ENCODE measurements at regions not wholly inside any gene's neighbourhood (a gene's known extent, or its start where the extent isn't known, plus 50 kb on each side); places are given as distances from the start of the nearest gene placed in this dataset.

DNA sequence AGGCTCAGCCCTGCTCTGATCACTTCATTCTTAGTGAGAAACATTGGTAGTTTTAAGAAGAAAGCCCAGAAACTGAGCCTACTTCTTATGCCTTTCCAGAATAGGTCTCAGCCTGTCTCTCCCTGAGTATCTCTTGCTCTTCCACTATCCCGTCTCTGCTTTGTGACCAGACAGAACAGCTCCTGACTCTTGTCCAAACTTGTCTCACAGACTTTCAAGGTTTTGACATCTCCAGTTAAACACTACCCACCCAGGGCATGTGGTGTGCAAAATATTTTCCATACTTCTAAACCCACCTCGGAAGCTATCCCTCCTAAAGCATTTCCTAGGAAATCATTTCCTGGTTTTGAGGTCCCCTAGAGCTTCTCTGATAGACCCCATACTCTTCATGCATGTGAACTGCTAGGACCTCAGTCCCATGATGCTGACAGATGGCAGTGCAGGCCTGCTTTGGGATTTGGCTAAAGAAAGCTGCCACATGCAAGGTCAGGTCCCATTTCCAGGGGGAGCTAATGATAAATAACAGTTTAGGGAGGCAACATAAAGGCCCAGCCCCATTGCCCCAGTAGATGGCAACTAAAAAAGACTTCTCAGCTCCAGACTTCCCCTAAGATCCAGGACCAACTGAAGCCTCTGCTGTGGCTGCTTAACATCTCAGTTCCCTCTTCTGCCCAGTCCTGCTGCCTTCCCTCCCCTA lies 211.5 kb downstream of the MED10 start:
- in situ Hi-C loops (cut with MboI; ENCODE audit: low pct_ligation_motif_present in 1 of 4, low pct_unique_long_range_greater_than_20kb in 1 of 4, low sequenced_read_pairs in 3 of 4) (no loop called here), intact Hi-C loops (cut with DNase I; ENCODE audit: low total_unique reads) (no loop called here)
- no peaks in the 10 kb centered on the region for H3K27me3 ChIP-seq
- TF ChIP-seq POLR2AphosphoS5 (IDR thresholded peaks at IDR 0.05) (no peak), CTCF (IDR thresholded peaks at IDR 0.05) (no peak), POLR2A (IDR thresholded peaks at IDR 0.05) (no peak), EP300 (IDR thresholded peaks at IDR 0.05; ENCODE audit: low read depth) (no peak)
- no peak overlapping the region for H3K27ac ChIP-seq
- no peaks in the 10 kb centered on the region for H3K9me3 ChIP-seq
- WGBS, 2 donors (ENCODE audit: low coverage in 1 of 2) = 75 to 91% methylated on average over 1 to 2 of the region's 2 CpGs
- H3K36me3 ChIP-seq = no peaks in the 10 kb centered on the region
- no peak for DNase-seq
- H3K4me3 ChIP-seq = no peak overlapping the region
- H3K4me1 ChIP-seq = no peaks in the 10 kb centered on the region

DNA sequence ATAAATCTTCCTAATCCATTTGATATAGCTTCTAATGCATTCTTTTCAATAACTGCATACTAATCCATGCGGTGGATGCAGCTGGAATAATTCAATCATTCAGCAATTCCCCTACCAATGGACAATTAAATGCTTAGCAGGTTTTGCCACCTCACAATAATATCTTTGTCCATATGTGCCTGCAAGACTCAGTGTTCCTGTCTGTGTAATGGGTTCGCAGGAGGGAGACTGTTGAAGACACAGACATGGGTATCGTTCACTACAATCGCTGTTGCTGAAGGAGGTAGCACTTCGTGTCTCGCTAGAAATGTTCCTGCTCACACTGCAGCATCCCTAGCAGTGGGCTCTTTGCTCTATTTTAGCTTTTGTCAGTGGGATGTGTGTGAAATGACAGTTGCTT lies 214.4 kb downstream of the MED10 start:
- intact Hi-C loops (cut with DNase I; ENCODE audit: low total_unique reads) = no loop called here
- in situ Hi-C loops (cut with MboI; ENCODE audit: low pct_ligation_motif_present in 1 of 4, low pct_unique_long_range_greater_than_20kb in 1 of 4, low sequenced_read_pairs in 3 of 4) = no loop called here
- H3K27me3 ChIP-seq = no peaks in the 10 kb centered on the region
- TF ChIP-seq POLR2A (IDR thresholded peaks at IDR 0.05) = no peak
- no peaks in the 10 kb centered on the region for H3K9me3 ChIP-seq
- H3K4me3 ChIP-seq = no peak overlapping the region
- H3K36me3 ChIP-seq = no peaks in the 10 kb centered on the region
- no peak overlapping the region for H3K27ac ChIP-seq
- no peaks in the 10 kb centered on the region for H3K4me1 ChIP-seq
- 88 to 89% methylated on average over 1 to 6 of the region's 6 CpGs for WGBS, 2 donors (ENCODE audit: low coverage in 1 of 2)
- no peak for DNase-seq

GRCh38 chr5:6162175-6162574 lies 216.2 kb downstream of the MED10 start:
- TF ChIP-seq POLR2A (IDR thresholded peaks at IDR 0.05) (no peak), POLR2AphosphoS5 (IDR thresholded peaks at IDR 0.05) (no peak), EP300 (IDR thresholded peaks at IDR 0.05; ENCODE audit: low read depth) (no peak), CTCF (IDR thresholded peaks at IDR 0.05) (no peak)
- Histone ChIP-seq H3K36me3 (no peaks in the 10 kb centered on the region), H3K4me3 (no peak overlapping the region), H3K27me3 (no peaks in the 10 kb centered on the region), H3K9me3 (no peaks in the 10 kb centered on the region), H3K27ac (no peak overlapping the region), H3K4me1 (no peaks in the 10 kb centered on the region)
- intact Hi-C loops (cut with DNase I; ENCODE audit: low total_unique reads) = no loop called here
- in situ Hi-C loops (cut with MboI; ENCODE audit: low pct_ligation_motif_present in 1 of 4, low pct_unique_long_range_greater_than_20kb in 1 of 4, low sequenced_read_pairs in 3 of 4) = no loop called here
- WGBS, 2 donors (ENCODE audit: low coverage in 1 of 2) = 0 to 13% methylated on average over 1 of the region's 1 CpG
- no peak for DNase-seq

- Histone ChIP-seq H3K4me3 (no peak overlapping the region), H3K4me1 (no peaks in the 10 kb centered on the region), H3K27ac (no peak overlapping the region), H3K36me3 (no peaks in the 10 kb centered on the region), H3K27me3 (no peaks in the 10 kb centered on the region), H3K9me3 (no peaks in the 10 kb centered on the region)
- no peak for TF ChIP-seq CTCF (IDR thresholded peaks at IDR 0.05)
- WGBS, 2 donors (ENCODE audit: low coverage in 1 of 2) = 82 to 93% methylated on average over 7 to 8 of the region's 8 CpGs
- in situ Hi-C loops (cut with MboI; ENCODE audit: low pct_ligation_motif_present in 1 of 4, low pct_unique_long_range_greater_than_20kb in 1 of 4, low sequenced_read_pairs in 3 of 4) (no loop called here), intact Hi-C loops (cut with DNase I; ENCODE audit: low total_unique reads) (no loop called here)
- no peak for DNase-seq
These were observed 217.1 kb downstream of the MED10 start for GRCh38 chr5:6161257-6161656.

GRCh38 chr5:6159832-6160430 lies 218.4 kb downstream of the MED10 start:
- Histone ChIP-seq H3K27ac (no peak overlapping the region), H3K36me3 (no peaks in the 10 kb centered on the region), H3K4me3 (no peak overlapping the region), H3K9me3 (no peaks in the 10 kb centered on the region), H3K4me1 (no peaks in the 10 kb centered on the region), H3K27me3 (no peaks in the 10 kb centered on the region)
- no peak for TF ChIP-seq POLR2AphosphoS5 (IDR thresholded peaks at IDR 0.05)
- no peak for TF ChIP-seq CTCF (IDR thresholded peaks at IDR 0.05)
- 64 to 80% methylated on average over 1 to 3 of the region's 3 CpGs for WGBS, 2 donors (ENCODE audit: low coverage in 1 of 2)
- intact Hi-C loops (cut with DNase I; ENCODE audit: low total_unique reads) (no loop called here), in situ Hi-C loops (cut with MboI; ENCODE audit: low pct_ligation_motif_present in 1 of 4, low pct_unique_long_range_greater_than_20kb in 1 of 4, low sequenced_read_pairs in 3 of 4) (no loop called here)
- no peak for DNase-seq

All from transverse colon (tissue), 4 donors.